ENCODE measurements at regions not wholly inside any gene's neighbourhood (a gene's known extent, or its start where the extent isn't known, plus 50 kb on each side); places are given as distances from the start of the nearest gene placed in this dataset.
"Not testable (repeated sequence)": the region's sequence is repeated elsewhere in the genome, so short reads cannot be mapped to it uniquely, and the experiment has no call there.

- Histone ChIP-seq H3K4me1 (no peaks in the 10 kb centered on the region), H3K27ac (no peak overlapping the region), H3K9me3 (peaks cover 0 to 13% of the 10 kb centered on the region in 2 donors), H3K36me3 (no peaks in the 10 kb centered on the region), H3K4me3 (no peak overlapping the region), H3K27me3 (no peaks in the 10 kb centered on the region)
- DNase-seq = no peak
- intact Hi-C loops (cut with DNase I) = no loop called here
- no peak for TF ChIP-seq CTCF (IDR thresholded peaks at IDR 0.05)
- ATAC-seq = no peak
Observed at GRCh38 chrX:819684-820083, 189.1 kb downstream of the SHOX start.

GRCh38 chrX:817759-818300 is 187.2 kb downstream of the SHOX start:
- Histone ChIP-seq H3K27me3 (no peaks in the 10 kb centered on the region), H3K36me3 (no peaks in the 10 kb centered on the region), H3K9me3 (peaks cover 0 to 10% of the 10 kb centered on the region in 2 donors), H3K4me3 (no peak overlapping the region), H3K4me1 (no peaks in the 10 kb centered on the region), H3K27ac (no peak overlapping the region)
- no peak for DNase-seq
- ATAC-seq = no peak
- no peak for TF ChIP-seq CTCF (IDR thresholded peaks at IDR 0.05)
- intact Hi-C loops (cut with DNase I) = no loop called here

- H3K27me3 ChIP-seq; H3K9me3 ChIP-seq; intact Hi-C loops (cut with DNase I); H3K4me3 ChIP-seq; H3K27ac ChIP-seq; H3K4me1 ChIP-seq; DNase-seq; ATAC-seq; H3K36me3 ChIP-seq: not testable (repeated sequence)
Observed at GRCh38 chrX:817147-817546, 186.6 kb downstream of the SHOX start.

GRCh38 chrX:816411-816810 is 185.8 kb downstream of the SHOX start:
- no peak for TF ChIP-seq CTCF (IDR thresholded peaks at IDR 0.05)
- DNase-seq = no peak
- intact Hi-C loops (cut with DNase I) = no loop called here
- Histone ChIP-seq H3K4me1 (no peaks in the 10 kb centered on the region), H3K27ac (no peak overlapping the region), H3K9me3 (peaks cover 0 to 8% of the 10 kb centered on the region in 2 donors), H3K4me3 (no peak overlapping the region), H3K27me3 (no peaks in the 10 kb centered on the region), H3K36me3 (no peaks in the 10 kb centered on the region)
- ATAC-seq = no peak

- Histone ChIP-seq H3K4me1 (no peaks in the 10 kb centered on the region), H3K27me3 (peaks cover 0 to 9% of the 10 kb centered on the region in 2 donors), H3K36me3 (no peaks in the 10 kb centered on the region), H3K4me3 (no peak overlapping the region), H3K9me3 (no peaks in the 10 kb centered on the region), H3K27ac (no peak overlapping the region)
- intact Hi-C loops (cut with DNase I) = no loop called here
- TF ChIP-seq CTCF (IDR thresholded peaks at IDR 0.05) = no peak
- DNase-seq (no peak), ATAC-seq (no peak)
Observed at GRCh38 chrX:810186-810585, 179.6 kb downstream of the SHOX start.

GRCh38 chrX:809081-809480 is 178.5 kb downstream of the SHOX start:
- Histone ChIP-seq H3K4me1 (no peaks in the 10 kb centered on the region), H3K9me3 (no peaks in the 10 kb centered on the region), H3K27ac (no peak overlapping the region), H3K27me3 (peaks cover 0 to 11% of the 10 kb centered on the region in 2 donors), H3K4me3 (no peak overlapping the region), H3K36me3 (no peaks in the 10 kb centered on the region)
- no peak for TF ChIP-seq CTCF (IDR thresholded peaks at IDR 0.05)
- intact Hi-C loops (cut with DNase I) = no loop called here
- no peak for ATAC-seq
- no peak for DNase-seq
